ENCODE measurements at regions not wholly inside any gene's neighbourhood (a gene's known extent, or its start where the extent isn't known, plus 50 kb on each side); places are given as distances from the start of the nearest gene placed in this dataset.

- no peak overlapping the region for H3K27ac ChIP-seq
- TF ChIP-seq CTCF (IDR thresholded peaks at IDR 0.05) (no peak), POLR2A (IDR thresholded peaks at IDR 0.05) (no peak)
- DNase-seq, result no peak
Observed at GRCh38 chr5:61995486-61995885, 310.5 kb upstream of the KIF2A start.

GRCh38 chr5:61999371-61999770, 306.6 kb upstream of the KIF2A start:
- H3K4me3 ChIP-seq, result no peak overlapping the region
- TF ChIP-seq POLR2A (IDR thresholded peaks at IDR 0.05) (no peak), CTCF (IDR thresholded peaks at IDR 0.05) (no peak)
- H3K27ac ChIP-seq, result no peak overlapping the region
- no peaks in the 10 kb centered on the region for H3K4me1 ChIP-seq
- DNase-seq, result no peak
- H3K9me3 ChIP-seq, result no peaks in the 10 kb centered on the region
- no peaks in the 10 kb centered on the region for H3K27me3 ChIP-seq
- no peaks in the 10 kb centered on the region for H3K36me3 ChIP-seq

More at GRCh38 chr5:61995486-61995885, 310.5 kb upstream of the KIF2A start:
- Histone ChIP-seq H3K9me3 (no peaks in the 10 kb centered on the region), H3K36me3 (no peaks in the 10 kb centered on the region), H3K4me3 (no peak overlapping the region), H3K27me3 (no peaks in the 10 kb centered on the region), H3K4me1 (no peaks in the 10 kb centered on the region)

GRCh38 chr5:62000646-62001045, 305.4 kb upstream of the KIF2A start:
- H3K36me3 ChIP-seq, result no peaks in the 10 kb centered on the region
- TF ChIP-seq CTCF (IDR thresholded peaks at IDR 0.05), result no peak
- TF ChIP-seq POLR2A (IDR thresholded peaks at IDR 0.05), result no peak
- H3K27ac ChIP-seq, result no peak overlapping the region
- no peaks in the 10 kb centered on the region for H3K4me1 ChIP-seq
- no peaks in the 10 kb centered on the region for H3K27me3 ChIP-seq
- no peak for DNase-seq
- H3K9me3 ChIP-seq, result no peaks in the 10 kb centered on the region
- H3K4me3 ChIP-seq, result no peak overlapping the region

- H3K4me3 ChIP-seq, result no peak overlapping the region
- H3K27ac ChIP-seq, result no peak overlapping the region
- DNase-seq, result no peak
- no peaks in the 10 kb centered on the region for H3K36me3 ChIP-seq
- no peaks in the 10 kb centered on the region for H3K9me3 ChIP-seq
- TF ChIP-seq CTCF (IDR thresholded peaks at IDR 0.05) (no peak), POLR2A (IDR thresholded peaks at IDR 0.05) (no peak)
- H3K4me1 ChIP-seq, result no peaks in the 10 kb centered on the region
- H3K27me3 ChIP-seq, result no peaks in the 10 kb centered on the region
Observed at GRCh38 chr5:62001640-62002039, 304.4 kb upstream of the KIF2A start.

GRCh38 chr5:62002436-62002835, 303.6 kb upstream of the KIF2A start:
- no peak for DNase-seq
- Histone ChIP-seq H3K27me3 (no peaks in the 10 kb centered on the region), H3K27ac (no peak overlapping the region), H3K36me3 (no peaks in the 10 kb centered on the region), H3K9me3 (no peaks in the 10 kb centered on the region), H3K4me3 (no peak overlapping the region), H3K4me1 (no peaks in the 10 kb centered on the region)
- no peak for TF ChIP-seq CTCF (IDR thresholded peaks at IDR 0.05)
- TF ChIP-seq POLR2A (IDR thresholded peaks at IDR 0.05), result no peak

GRCh38 chr5:62005551-62005950, 300.5 kb upstream of the KIF2A start:
- H3K27ac ChIP-seq, result no peak overlapping the region
- H3K9me3 ChIP-seq, result no peaks in the 10 kb centered on the region
- DNase-seq, result no peak
- H3K4me3 ChIP-seq, result no peak overlapping the region
- H3K4me1 ChIP-seq, result no peaks in the 10 kb centered on the region
- no peaks in the 10 kb centered on the region for H3K36me3 ChIP-seq
- H3K27me3 ChIP-seq, result no peaks in the 10 kb centered on the region
- no peak for TF ChIP-seq CTCF (IDR thresholded peaks at IDR 0.05)
- TF ChIP-seq POLR2A (IDR thresholded peaks at IDR 0.05), result no peak
